ENCODE measurements at regions not wholly inside any gene's neighbourhood (a gene's known extent, or its start where the extent isn't known, plus 50 kb on each side); places are given as distances from the start of the nearest gene placed in this dataset.
"Not testable (repeated sequence)": the region's sequence is repeated elsewhere in the genome, so short reads cannot be mapped to it uniquely, and the experiment has no call there.

DNA sequence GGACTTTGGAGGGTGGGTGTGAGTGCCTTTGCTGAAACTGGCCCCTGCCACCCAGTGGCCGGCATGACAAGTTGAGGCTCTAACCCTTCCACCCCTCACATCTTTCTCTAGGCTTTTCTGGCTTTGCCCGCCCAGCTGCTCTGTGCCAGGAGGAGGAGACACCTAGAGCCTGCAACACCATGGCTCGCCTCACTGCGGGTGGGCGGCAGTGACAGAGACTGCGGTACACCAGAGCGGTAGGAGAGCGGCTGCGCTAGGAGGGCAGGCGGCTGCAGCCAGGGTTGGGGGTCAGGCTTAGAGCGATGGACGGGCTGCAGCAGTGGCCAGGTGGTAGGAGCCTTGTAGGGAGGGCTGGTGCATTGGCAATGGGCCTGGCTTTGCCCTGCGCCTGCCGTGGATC is 1556.9 kb downstream of the RPIA start:
- not testable (repeated sequence) for H3K9ac ChIP-seq (ENCODE audit: low read length); H3K36me3 ChIP-seq (ENCODE audit: control insufficient read depth, insufficient read depth, low read length, severe bottlenecking); H3K9me3 ChIP-seq (ENCODE audit: control insufficient read depth, low read length); H3K4me1 ChIP-seq (ENCODE audit: control insufficient read depth, insufficient read depth, low read length); DNase-seq (ENCODE audit: low read depth); H3K27me3 ChIP-seq (replicated peaks; ENCODE audit: control insufficient read depth, insufficient read depth, low read length); H3K4me3 ChIP-seq (ENCODE audit: low read length)

DNA sequence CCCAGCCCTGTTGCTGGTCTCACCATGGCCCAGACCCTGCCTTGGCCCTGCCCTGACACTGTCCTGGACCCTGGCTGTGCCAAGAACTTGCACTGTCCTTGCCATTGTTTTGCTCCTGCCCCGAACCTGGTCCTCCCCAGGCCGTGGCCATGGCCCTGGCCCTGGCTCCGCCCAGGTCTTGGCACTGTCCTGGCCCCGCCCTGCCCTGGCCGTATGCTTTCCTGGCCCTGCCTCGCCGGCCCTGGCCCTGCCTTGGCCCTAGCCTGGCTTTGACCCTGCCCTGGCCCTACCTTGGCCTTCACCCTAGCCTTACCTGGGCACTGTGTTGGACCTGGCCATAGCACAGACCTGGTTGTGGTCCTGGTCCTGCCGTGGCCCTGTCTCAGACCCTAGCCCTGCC is 1558.9 kb downstream of the RPIA start:
- H3K36me3 ChIP-seq (ENCODE audit: control insufficient read depth, insufficient read depth, low read length, severe bottlenecking); H3K9me3 ChIP-seq (ENCODE audit: control insufficient read depth, low read length); H3K4me1 ChIP-seq (ENCODE audit: control insufficient read depth, insufficient read depth, low read length); H3K27me3 ChIP-seq (replicated peaks; ENCODE audit: control insufficient read depth, insufficient read depth, low read length); H3K9ac ChIP-seq (ENCODE audit: low read length); DNase-seq (ENCODE audit: low read depth); H3K4me3 ChIP-seq (ENCODE audit: low read length): not testable (repeated sequence)

DNA sequence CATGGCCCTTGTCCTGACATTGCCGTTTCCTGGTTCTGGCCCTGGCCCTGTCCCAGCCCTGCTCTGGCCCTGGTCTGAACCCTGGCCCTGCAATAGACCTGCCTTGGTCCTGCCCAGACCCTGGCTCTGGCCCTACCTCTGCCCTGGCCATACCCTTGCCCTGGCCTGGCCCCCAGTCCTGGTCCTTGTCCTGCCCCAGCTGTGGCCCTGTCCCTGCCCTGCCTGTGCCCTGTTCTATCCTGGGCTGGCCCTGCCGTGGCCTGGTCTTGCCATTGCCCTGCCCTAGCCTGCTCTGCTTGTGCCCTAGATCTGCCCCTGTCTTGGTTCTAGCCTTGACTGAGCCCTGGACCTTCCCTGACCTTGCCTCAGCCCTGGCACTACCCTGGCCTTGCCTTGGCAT is 1560.1 kb downstream of the RPIA start:
- not testable (repeated sequence) for H3K9ac ChIP-seq (ENCODE audit: low read length); H3K27me3 ChIP-seq (replicated peaks; ENCODE audit: control insufficient read depth, insufficient read depth, low read length)

DNA sequence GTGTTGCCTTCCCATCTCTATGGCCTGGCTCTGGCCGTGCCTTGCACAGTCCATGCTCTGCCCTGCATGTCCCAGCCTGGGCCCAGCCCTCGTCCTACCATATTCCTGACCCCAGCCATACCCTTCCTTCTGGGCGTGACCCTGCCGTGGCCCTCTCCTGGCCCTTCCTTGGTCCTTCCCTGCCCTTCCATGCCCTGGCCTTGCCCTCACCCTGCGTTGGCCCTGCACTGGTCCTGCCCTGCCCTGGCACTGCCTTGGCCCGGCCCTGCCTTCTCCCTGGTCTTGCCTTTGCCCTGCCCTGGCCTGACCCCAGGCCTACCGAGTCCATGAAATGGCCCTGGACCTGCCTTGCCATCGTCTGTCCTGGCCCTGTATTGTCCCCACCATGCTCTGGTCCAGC is 1561.8 kb downstream of the RPIA start:
- H3K9me3 ChIP-seq (ENCODE audit: control insufficient read depth, low read length); H3K36me3 ChIP-seq (ENCODE audit: control insufficient read depth, insufficient read depth, low read length, severe bottlenecking): not testable (repeated sequence)

More for the DNA sequence above, 1560.1 kb downstream of the RPIA start:
- H3K9me3 ChIP-seq (ENCODE audit: control insufficient read depth, low read length); H3K4me1 ChIP-seq (ENCODE audit: control insufficient read depth, insufficient read depth, low read length); DNase-seq (ENCODE audit: low read depth); H3K4me3 ChIP-seq (ENCODE audit: low read length); H3K36me3 ChIP-seq (ENCODE audit: control insufficient read depth, insufficient read depth, low read length, severe bottlenecking): not testable (repeated sequence)

DNA sequence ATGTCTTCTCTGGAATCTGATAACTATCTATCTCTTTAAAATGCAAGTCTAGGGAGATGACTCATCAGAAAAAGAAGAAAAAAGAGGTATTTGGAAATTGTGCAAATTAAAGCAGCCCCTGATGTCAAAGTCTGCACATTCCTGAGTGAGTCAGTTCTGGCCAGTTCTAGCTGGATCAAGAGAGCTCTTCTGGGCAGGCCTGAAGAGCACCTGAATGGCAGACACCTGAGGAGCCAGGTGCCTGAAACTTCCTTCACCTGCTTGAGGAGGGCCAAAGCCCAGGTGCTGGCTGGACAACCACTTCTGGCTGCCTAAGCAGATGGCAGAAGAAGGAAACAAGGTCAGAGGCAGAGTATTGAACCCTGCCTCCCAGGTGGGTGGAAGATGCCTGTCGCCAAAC is 1575.4 kb downstream of the RPIA start:
- not testable (repeated sequence) for H3K9ac ChIP-seq (ENCODE audit: low read length); H3K27me3 ChIP-seq (replicated peaks; ENCODE audit: control insufficient read depth, insufficient read depth, low read length); H3K4me1 ChIP-seq (ENCODE audit: control insufficient read depth, insufficient read depth, low read length); H3K9me3 ChIP-seq (ENCODE audit: control insufficient read depth, low read length); DNase-seq (ENCODE audit: low read depth); H3K36me3 ChIP-seq (ENCODE audit: control insufficient read depth, insufficient read depth, low read length, severe bottlenecking); H3K4me3 ChIP-seq (ENCODE audit: low read length)

More for the DNA sequence above, 1561.8 kb downstream of the RPIA start:
- not testable (repeated sequence) for H3K4me1 ChIP-seq (ENCODE audit: control insufficient read depth, insufficient read depth, low read length); H3K9ac ChIP-seq (ENCODE audit: low read length); DNase-seq (ENCODE audit: low read depth); H3K4me3 ChIP-seq (ENCODE audit: low read length); H3K27me3 ChIP-seq (replicated peaks; ENCODE audit: control insufficient read depth, insufficient read depth, low read length)

DNA sequence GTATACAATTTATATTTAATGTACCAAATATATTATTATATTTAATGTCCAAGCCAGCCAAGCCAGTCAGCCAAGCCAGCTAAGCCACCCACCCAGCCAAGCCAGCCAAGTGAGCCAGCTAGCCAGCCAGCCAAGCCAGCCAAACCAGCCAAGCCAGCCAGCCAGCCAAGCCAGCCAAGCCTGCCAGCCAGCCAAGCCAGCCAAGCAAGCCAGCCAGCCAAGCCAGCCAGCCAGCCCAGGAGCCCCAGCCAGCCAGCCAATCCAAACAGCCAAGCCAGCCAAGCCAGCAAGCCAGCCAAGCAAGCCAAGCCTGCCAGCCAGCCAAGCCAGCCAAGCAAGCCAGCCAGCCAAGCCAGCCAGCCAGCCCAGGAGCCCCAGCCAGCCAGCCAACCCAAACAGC is 1596.3 kb downstream of the RPIA start:
- not testable (repeated sequence) for H3K36me3 ChIP-seq (ENCODE audit: control insufficient read depth, insufficient read depth, low read length, severe bottlenecking); H3K4me3 ChIP-seq (ENCODE audit: low read length); H3K9me3 ChIP-seq (ENCODE audit: control insufficient read depth, low read length); H3K27me3 ChIP-seq (replicated peaks; ENCODE audit: control insufficient read depth, insufficient read depth, low read length); H3K9ac ChIP-seq (ENCODE audit: low read length); H3K4me1 ChIP-seq (ENCODE audit: control insufficient read depth, insufficient read depth, low read length); DNase-seq (ENCODE audit: low read depth)

DNA sequence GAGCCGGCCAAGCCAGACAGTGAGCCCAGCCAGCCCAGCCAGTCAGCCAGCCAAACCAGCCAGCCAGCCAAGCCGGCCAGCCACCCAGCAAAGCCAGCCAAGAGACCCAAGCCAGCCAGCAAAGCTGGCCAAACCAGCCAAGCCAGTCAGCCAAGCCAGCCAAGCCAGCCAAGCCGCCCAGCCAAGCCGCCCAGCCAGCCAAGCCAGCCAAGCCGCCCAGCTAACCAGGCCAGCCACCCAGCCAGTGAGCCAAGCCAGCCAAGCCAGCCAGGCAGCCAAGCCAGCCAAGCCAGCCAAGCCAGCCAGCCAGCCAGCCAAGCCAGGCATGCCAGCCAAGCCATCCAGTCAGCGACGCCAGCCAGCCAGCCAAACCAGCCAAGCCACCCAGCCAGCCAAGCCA is 1596.9 kb downstream of the RPIA start:
- H3K9me3 ChIP-seq (ENCODE audit: control insufficient read depth, low read length); H3K4me3 ChIP-seq (ENCODE audit: low read length); H3K36me3 ChIP-seq (ENCODE audit: control insufficient read depth, insufficient read depth, low read length, severe bottlenecking); H3K4me1 ChIP-seq (ENCODE audit: control insufficient read depth, insufficient read depth, low read length); H3K27me3 ChIP-seq (replicated peaks; ENCODE audit: control insufficient read depth, insufficient read depth, low read length); H3K9ac ChIP-seq (ENCODE audit: low read length); DNase-seq (ENCODE audit: low read depth): not testable (repeated sequence)

DNA sequence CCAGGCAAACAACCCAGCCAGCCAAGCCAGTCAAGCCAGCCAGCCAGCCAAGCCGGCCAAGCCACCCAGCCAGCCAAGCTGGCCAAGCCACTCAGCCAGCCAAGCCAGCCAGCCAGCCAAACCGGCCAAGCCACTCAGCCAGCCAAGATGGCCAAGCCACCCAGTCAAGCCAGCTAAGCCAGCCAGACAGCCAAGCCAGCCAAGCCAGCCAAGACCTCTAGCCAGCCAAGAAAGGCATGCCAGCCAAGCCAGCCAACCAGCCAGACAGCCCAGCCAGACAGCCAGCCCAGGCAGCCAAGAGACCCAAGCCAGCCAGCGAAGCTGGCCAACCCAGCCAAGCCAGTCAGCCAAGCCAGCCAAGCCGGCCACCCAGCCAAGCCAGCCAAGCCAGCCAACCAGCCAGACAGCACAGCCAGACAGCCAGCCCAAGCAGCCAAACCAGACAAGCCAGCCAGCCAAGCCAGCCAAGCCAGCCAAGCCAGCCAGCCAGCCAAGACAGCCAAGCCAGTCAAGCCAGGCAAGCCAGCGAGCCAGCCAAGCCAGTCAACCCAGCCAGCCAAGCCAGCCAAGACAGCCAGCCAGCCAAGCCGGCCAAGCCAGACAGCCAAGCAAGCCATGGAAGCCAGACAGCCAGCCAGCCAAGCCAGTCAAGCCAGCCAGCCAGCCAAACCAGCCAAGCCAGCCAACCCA is 1598.0 kb downstream of the RPIA start:
- not testable (repeated sequence) for H3K9ac ChIP-seq (ENCODE audit: low read length); H3K9me3 ChIP-seq (ENCODE audit: control insufficient read depth, low read length); H3K27me3 ChIP-seq (replicated peaks; ENCODE audit: control insufficient read depth, insufficient read depth, low read length); DNase-seq (ENCODE audit: low read depth); H3K36me3 ChIP-seq (ENCODE audit: control insufficient read depth, insufficient read depth, low read length, severe bottlenecking); H3K4me3 ChIP-seq (ENCODE audit: low read length); H3K4me1 ChIP-seq (ENCODE audit: control insufficient read depth, insufficient read depth, low read length)

DNA sequence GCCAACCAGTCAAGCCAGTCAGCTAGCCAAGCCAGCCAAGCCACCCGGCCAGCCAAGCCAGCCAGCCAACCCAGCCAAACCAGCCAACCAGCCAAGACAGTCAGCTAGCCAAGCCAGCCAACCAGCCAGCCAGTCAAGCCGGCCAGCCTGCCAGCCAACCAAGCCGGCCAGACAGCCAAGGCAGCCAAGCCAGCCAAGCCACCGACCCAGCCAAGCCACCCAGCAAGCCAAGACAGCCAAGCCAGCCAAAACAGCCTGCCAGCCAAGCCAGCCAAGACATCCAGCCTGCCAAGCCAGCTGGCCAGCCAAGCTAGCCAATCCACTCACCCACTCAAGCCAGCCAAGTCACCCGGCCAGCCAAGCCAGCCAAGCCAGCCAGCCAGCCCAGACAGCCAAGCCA is 1599.2 kb downstream of the RPIA start:
- H3K27me3 ChIP-seq (replicated peaks; ENCODE audit: control insufficient read depth, insufficient read depth, low read length); H3K4me1 ChIP-seq (ENCODE audit: control insufficient read depth, insufficient read depth, low read length); H3K9me3 ChIP-seq (ENCODE audit: control insufficient read depth, low read length); H3K9ac ChIP-seq (ENCODE audit: low read length); DNase-seq (ENCODE audit: low read depth); H3K36me3 ChIP-seq (ENCODE audit: control insufficient read depth, insufficient read depth, low read length, severe bottlenecking); H3K4me3 ChIP-seq (ENCODE audit: low read length): not testable (repeated sequence)

DNA sequence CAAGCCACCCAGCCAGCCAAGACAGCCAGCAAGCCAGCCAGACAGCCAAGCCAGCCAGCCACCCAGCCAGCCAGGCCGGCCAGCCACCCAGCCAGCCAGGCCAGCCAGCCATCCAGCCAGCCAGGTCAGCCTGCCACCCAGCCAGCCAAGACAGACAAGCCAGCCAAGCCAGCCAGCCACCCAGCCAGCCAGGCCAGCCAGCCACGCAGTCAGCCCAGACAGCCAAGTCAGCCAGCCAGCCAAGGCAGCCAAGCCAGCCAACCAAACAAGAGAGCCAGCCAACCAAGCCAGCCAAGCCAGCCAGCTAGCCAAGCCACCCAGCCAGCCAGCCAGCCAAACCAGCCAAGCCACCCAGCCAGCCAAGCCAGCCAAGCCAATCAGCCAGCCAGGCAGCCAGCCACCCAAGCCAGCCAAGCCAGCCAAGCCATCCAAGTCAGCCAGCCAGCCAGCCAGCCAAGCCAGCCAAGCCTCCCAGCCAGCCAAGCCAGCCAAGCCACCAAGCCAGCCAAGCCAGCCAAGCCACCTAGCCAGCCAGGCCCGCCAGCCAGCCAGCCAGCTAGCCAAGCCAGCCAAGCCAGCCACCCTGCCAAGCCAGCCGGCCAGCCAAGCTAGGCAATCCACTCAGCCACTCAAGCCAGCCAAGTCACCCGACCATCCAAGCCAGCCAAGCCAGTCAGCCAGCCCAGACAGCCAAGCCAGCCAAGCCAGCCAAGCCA is 1599.9 kb downstream of the RPIA start:
- not testable (repeated sequence) for H3K36me3 ChIP-seq (ENCODE audit: control insufficient read depth, insufficient read depth, low read length, severe bottlenecking); H3K27me3 ChIP-seq (replicated peaks; ENCODE audit: control insufficient read depth, insufficient read depth, low read length); H3K4me3 ChIP-seq (ENCODE audit: low read length); H3K4me1 ChIP-seq (ENCODE audit: control insufficient read depth, insufficient read depth, low read length); DNase-seq (ENCODE audit: low read depth); H3K9me3 ChIP-seq (ENCODE audit: control insufficient read depth, low read length); H3K9ac ChIP-seq (ENCODE audit: low read length)

DNA sequence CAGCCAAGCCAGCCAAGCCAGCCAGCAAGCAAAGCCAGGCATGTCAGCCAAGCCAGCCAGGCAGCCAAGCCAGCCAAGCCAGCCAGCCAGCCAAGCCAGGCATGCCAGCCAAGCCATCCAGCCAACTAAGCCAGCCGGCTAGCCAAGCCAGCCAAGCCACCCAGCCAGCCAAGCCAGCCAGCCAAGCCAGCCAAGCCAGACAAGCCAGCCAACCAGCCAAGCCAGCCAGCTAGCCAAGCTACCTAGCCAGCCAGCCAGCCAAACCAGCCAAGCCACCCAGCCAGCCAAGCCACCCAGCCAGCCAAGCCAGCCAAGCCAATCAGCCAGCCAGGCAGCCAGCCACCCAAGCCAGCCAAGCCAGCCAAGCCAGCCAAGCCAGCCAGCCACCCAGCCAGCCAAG is 1600.5 kb downstream of the RPIA start:
- H3K9me3 ChIP-seq (ENCODE audit: control insufficient read depth, low read length); H3K4me3 ChIP-seq (ENCODE audit: low read length); H3K27me3 ChIP-seq (replicated peaks; ENCODE audit: control insufficient read depth, insufficient read depth, low read length); DNase-seq (ENCODE audit: low read depth); H3K4me1 ChIP-seq (ENCODE audit: control insufficient read depth, insufficient read depth, low read length); H3K36me3 ChIP-seq (ENCODE audit: control insufficient read depth, insufficient read depth, low read length, severe bottlenecking); H3K9ac ChIP-seq (ENCODE audit: low read length): not testable (repeated sequence)

DNA sequence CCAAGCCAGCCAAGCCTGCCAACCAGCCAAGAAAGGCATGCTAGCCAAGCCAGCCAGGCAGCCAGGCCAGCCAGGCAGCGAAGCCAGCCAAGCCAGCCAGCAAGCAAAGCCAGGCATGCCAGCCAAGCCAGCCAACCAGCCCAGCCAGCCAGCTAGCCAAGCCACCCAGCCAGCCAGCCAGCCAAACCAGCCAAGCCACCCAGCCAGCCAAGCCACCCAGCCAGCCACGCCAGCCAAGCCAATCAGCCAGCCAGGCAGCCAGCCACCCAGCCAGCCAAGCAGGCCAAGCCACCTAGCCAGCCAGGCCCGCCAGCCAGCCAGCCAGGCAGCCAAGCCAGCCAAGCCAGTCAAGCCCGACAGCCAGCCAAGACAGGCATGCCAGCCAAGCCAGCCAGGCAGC is 1601.0 kb downstream of the RPIA start:
- H3K4me3 ChIP-seq (ENCODE audit: low read length); H3K9me3 ChIP-seq (ENCODE audit: control insufficient read depth, low read length); H3K27me3 ChIP-seq (replicated peaks; ENCODE audit: control insufficient read depth, insufficient read depth, low read length); H3K36me3 ChIP-seq (ENCODE audit: control insufficient read depth, insufficient read depth, low read length, severe bottlenecking); H3K9ac ChIP-seq (ENCODE audit: low read length); H3K4me1 ChIP-seq (ENCODE audit: control insufficient read depth, insufficient read depth, low read length); DNase-seq (ENCODE audit: low read depth): not testable (repeated sequence)

Data from adipocyte (in vitro differentiated cells).